Fibroblast of lung (primary cell): ENCODE measurements at regions not wholly inside any gene's neighbourhood (a gene's known extent, or its start where the extent isn't known, plus 50 kb on each side); places are given as distances from the start of the nearest gene placed in this dataset.

Experiments
- EZH2 ChIP-seq: IDR thresholded peaks from 2 replicates; pipeline ENCODE4 v1.5.1; 2012; ENCODE audit warnings: low read length, control low read depth, mild to moderate bottlenecking; ENCODE audit errors: missing control alignments
- TF ChIP-seq, protein P1 (sequence below), 2 donors: IDR thresholded peaks in 1 of 2; conservative IDR thresholded peaks in 1 of 2; 1 replicate in 1 of 2; 2 replicates in 1 of 2; pipeline ENCODE4 v1.5.1; 2011 to 2012; ENCODE audit warnings: low read length in 2 of 2, control low read depth in 1 of 2, inconsistent platforms in 1 of 2, low read depth in 1 of 2, mild to moderate bottlenecking in 1 of 2

DNA sequence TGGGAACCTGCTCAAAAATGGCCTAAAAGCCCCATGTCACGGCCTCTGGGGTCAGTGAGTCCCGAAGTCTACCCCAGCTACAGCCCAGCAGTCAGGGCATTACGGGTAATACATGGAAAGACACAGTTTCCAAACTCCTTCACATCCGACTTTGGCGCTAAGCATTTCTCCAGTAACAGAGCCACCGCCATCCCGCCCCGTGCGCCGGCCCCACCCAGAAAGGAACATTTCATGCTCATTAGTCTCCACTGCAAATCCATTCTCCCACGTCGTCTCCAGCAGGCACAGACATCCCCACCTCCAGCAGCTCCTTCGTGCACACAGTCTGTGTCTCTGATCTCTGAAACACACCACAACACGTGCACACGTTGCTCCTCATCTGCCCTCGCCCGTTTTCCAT is 509.2 kb upstream of the ID2 start:
- TF ChIP-seq, protein P1, sequence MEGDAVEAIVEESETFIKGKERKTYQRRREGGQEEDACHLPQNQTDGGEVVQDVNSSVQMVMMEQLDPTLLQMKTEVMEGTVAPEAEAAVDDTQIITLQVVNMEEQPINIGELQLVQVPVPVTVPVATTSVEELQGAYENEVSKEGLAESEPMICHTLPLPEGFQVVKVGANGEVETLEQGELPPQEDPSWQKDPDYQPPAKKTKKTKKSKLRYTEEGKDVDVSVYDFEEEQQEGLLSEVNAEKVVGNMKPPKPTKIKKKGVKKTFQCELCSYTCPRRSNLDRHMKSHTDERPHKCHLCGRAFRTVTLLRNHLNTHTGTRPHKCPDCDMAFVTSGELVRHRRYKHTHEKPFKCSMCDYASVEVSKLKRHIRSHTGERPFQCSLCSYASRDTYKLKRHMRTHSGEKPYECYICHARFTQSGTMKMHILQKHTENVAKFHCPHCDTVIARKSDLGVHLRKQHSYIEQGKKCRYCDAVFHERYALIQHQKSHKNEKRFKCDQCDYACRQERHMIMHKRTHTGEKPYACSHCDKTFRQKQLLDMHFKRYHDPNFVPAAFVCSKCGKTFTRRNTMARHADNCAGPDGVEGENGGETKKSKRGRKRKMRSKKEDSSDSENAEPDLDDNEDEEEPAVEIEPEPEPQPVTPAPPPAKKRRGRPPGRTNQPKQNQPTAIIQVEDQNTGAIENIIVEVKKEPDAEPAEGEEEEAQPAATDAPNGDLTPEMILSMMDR (conservative IDR thresholded peaks at IDR 0.05 in 1 of 2, IDR thresholded peaks at IDR 0.05 in 1 of 2; ENCODE audit: low read depth in 1 of 2, low read length in 2 of 2) = no peak
- no peak for TF ChIP-seq EZH2
